H9 (cell line): ENCODE measurements at regions not wholly inside any gene's neighbourhood (a gene's known extent, or its start where the extent isn't known, plus 50 kb on each side); places are given as distances from the start of the nearest gene placed in this dataset.

Experiments
- DNase-seq: peaks from one replicate; pipeline ENCODE4 v3.0.0-alpha.2; 2017
- H2AFZ ChIP-seq: one replicate; pipeline ENCODE4 v1.6.1; 2013; ENCODE audit warnings: mild to moderate bottlenecking, low read length, control low read depth, moderate library complexity
- H2AK5ac ChIP-seq: 2 replicates; pipeline ENCODE4 v1.6.1; 2013; ENCODE audit warnings: low read length, control low read depth, mixed read lengths; ENCODE audit not compliant: insufficient read length
- H2BK120ac ChIP-seq: one replicate; pipeline ENCODE4 v1.6.1; 2013; ENCODE audit warnings: low read depth, mild to moderate bottlenecking, low read length, control low read depth, inconsistent platforms; ENCODE audit not compliant: poor library complexity, severe bottlenecking
- H2BK12ac ChIP-seq: 2 replicates; pipeline ENCODE4 v1.6.1; 2013; ENCODE audit warnings: low read length, control low read depth, mixed read lengths, low read depth; ENCODE audit not compliant: insufficient read length
- H2BK15ac ChIP-seq: 2 replicates; pipeline ENCODE4 v1.6.1; 2013; ENCODE audit warnings: low read depth, low read length, control low read depth
- H2BK20ac ChIP-seq: one replicate; pipeline ENCODE4 v1.6.1; 2013; ENCODE audit warnings: low read depth, mild to moderate bottlenecking, low read length, control low read depth, inconsistent platforms; ENCODE audit not compliant: poor library complexity, severe bottlenecking
- H2BK5ac ChIP-seq: 2 replicates; pipeline ENCODE4 v1.6.1; 2013; ENCODE audit warnings: low read length, control low read depth, mixed read lengths; ENCODE audit not compliant: insufficient read length
- H3K14ac ChIP-seq: 2 replicates; pipeline ENCODE4 v1.6.1; 2013; ENCODE audit warnings: low read length, control low read depth; ENCODE audit not compliant: insufficient read depth
- H3K18ac ChIP-seq: 2 replicates; pipeline ENCODE4 v1.6.1; 2013; ENCODE audit warnings: low read depth, mild to moderate bottlenecking, mixed read lengths, low read length, control low read depth; ENCODE audit not compliant: insufficient read length
- H3K23ac ChIP-seq: 2 replicates; pipeline ENCODE4 v1.6.1; 2013; ENCODE audit warnings: low read length, control low read depth, mixed read lengths, low read depth; ENCODE audit not compliant: insufficient read length
- H3K23me2 ChIP-seq: 2 replicates; pipeline ENCODE4 v1.6.1; 2013; ENCODE audit warnings: low read depth, mild to moderate bottlenecking, mixed read lengths, low read length, control low read depth; ENCODE audit not compliant: insufficient read length, poor library complexity, severe bottlenecking
- H3K27ac ChIP-seq: 2 replicates; pipeline ENCODE4 v1.5.1; 2013; ENCODE audit warnings: low read length, control low read depth, mixed read lengths, low read depth; ENCODE audit not compliant: insufficient read length
- H3K27me3 ChIP-seq: 2 replicates; pipeline ENCODE4 v1.6.1; 2013; ENCODE audit warnings: low read length, control low read depth, inconsistent platforms; ENCODE audit not compliant: insufficient read depth
- H3K4ac ChIP-seq: 2 replicates; pipeline ENCODE4 v1.6.1; 2013; ENCODE audit warnings: low read depth, mild to moderate bottlenecking, control low read depth, inconsistent platforms, low read length, moderate library complexity
- H3K4me1 ChIP-seq: 2 replicates; pipeline ENCODE4 v1.6.1; 2013; ENCODE audit warnings: low read length, control low read depth, inconsistent platforms; ENCODE audit not compliant: insufficient read depth
- H3K4me2 ChIP-seq: 2 replicates; pipeline ENCODE4 v1.6.1; 2013; ENCODE audit warnings: low read length, control low read depth, mixed read lengths; ENCODE audit not compliant: insufficient read length, insufficient read depth
- H3K56ac ChIP-seq: 2 replicates; pipeline ENCODE4 v1.6.1; 2013; ENCODE audit warnings: low read depth, mild to moderate bottlenecking, mixed read lengths, low read length, control low read depth; ENCODE audit not compliant: insufficient read length
- H3K79me1 ChIP-seq: 2 replicates; pipeline ENCODE4 v1.6.1; 2013; ENCODE audit warnings: low read depth, mild to moderate bottlenecking, moderate library complexity, low read length, control low read depth, inconsistent platforms; ENCODE audit not compliant: insufficient read depth, poor library complexity, severe bottlenecking
- H3K79me2 ChIP-seq: 2 replicates; pipeline ENCODE4 v1.6.1; 2013; ENCODE audit warnings: low read length, control low read depth, inconsistent platforms; ENCODE audit not compliant: insufficient read depth
- H3K9ac ChIP-seq: 2 replicates; pipeline ENCODE4 v1.6.1; 2013; ENCODE audit warnings: low read length, control low read depth, mixed read lengths; ENCODE audit not compliant: insufficient read length; ENCODE audit errors: extremely low read depth
- H3K9me3 ChIP-seq: one replicate; pipeline ENCODE4 v1.6.1; 2013; ENCODE audit warnings: low read depth, low read length, inconsistent platforms; ENCODE audit not compliant: control insufficient read depth
- H3T11ph ChIP-seq: one replicate; pipeline ENCODE4 v1.6.1; 2013; ENCODE audit warnings: mild to moderate bottlenecking, low read length, control low read depth, inconsistent platforms
- H4K20me1 ChIP-seq: one replicate; pipeline ENCODE4 v1.6.1; 2013; ENCODE audit not compliant: control insufficient read depth, insufficient read length, insufficient read depth
- H4K5ac ChIP-seq: 2 replicates; pipeline ENCODE4 v1.6.1; 2013; ENCODE audit warnings: low read depth, mild to moderate bottlenecking, mixed read lengths, low read length, control low read depth; ENCODE audit not compliant: insufficient read length
- H4K8ac ChIP-seq: replicated peaks from 2 replicates; pipeline ENCODE4 v1.6.1; 2013; ENCODE audit warnings: low read length, control low read depth, mixed read lengths, low read depth; ENCODE audit not compliant: insufficient read length
- H4K91ac ChIP-seq: 2 replicates; pipeline ENCODE4 v1.6.1; 2013; ENCODE audit warnings: low read depth, mild to moderate bottlenecking, moderate library complexity, mixed read lengths, low read length, control low read depth; ENCODE audit not compliant: insufficient read length
- H3K27ac Mint-ChIP-seq, 3 experiments: 2 replicates in 2 of 3; 3 replicates in 1 of 3; pipeline ENCODE4 v1.8.0; 2020 to 2021; ENCODE audit warnings: mixed read lengths in 3 of 3, mild to moderate bottlenecking in 1 of 3, moderate library complexity in 1 of 3
- H3K27me3 Mint-ChIP-seq: 2 replicates; pipeline ENCODE4 v1.8.0; 2021; ENCODE audit warnings: low read depth, mild to moderate bottlenecking, moderate library complexity, mixed read lengths
- H3K36me3 Mint-ChIP-seq, 3 experiments: 2 replicates in 2 of 3; 3 replicates in 1 of 3; pipeline ENCODE4 v1.8.0; 2020 to 2021; ENCODE audit warnings: low read depth in 3 of 3, mixed read lengths in 3 of 3; ENCODE audit not compliant: insufficient read depth in 1 of 3
- H3K4me1 Mint-ChIP-seq, 2 experiments: 2 replicates each; pipeline ENCODE4 v1.8.0; 2020; ENCODE audit warnings: mixed read lengths in 2 of 2
- H3K4me3 Mint-ChIP-seq, 2 experiments: 2 replicates in 1 of 2; 3 replicates in 1 of 2; pipeline ENCODE4 v1.8.0; 2020 to 2021; ENCODE audit warnings: mild to moderate bottlenecking in 2 of 2, mixed read lengths in 2 of 2, moderate library complexity in 1 of 2
- H3K9me3 Mint-ChIP-seq, 2 experiments: 2 replicates in 1 of 2; 3 replicates in 1 of 2; pipeline ENCODE4 v1.8.0; 2020; ENCODE audit warnings: mild to moderate bottlenecking in 2 of 2, mixed read lengths in 2 of 2, moderate library complexity in 1 of 2
- CTCF ChIP-seq: fragments of 200-600 bp; sonication (generic); conservative IDR thresholded peaks from 3 replicates; pipeline ENCODE4 v1.8.0; 2021; ENCODE audit warnings: antibody characterized with exemption, mild to moderate bottlenecking
- WGBS: extraction: QIAGEN DNeasy Blood & Tissue Kit; methylation state at CpG from one replicate; pipeline ENCODE4 v1.1.7; 2013; ENCODE audit warnings: missing lambda C conversion rate, low lambda C conversion rate, mixed read lengths; ENCODE audit not compliant: insufficient read length; ENCODE audit errors: extremely low coverage; 5-methylcytosine and 5-hydroxymethylcytosine counted together

- Mint-ChIP-seq H3K27me3 (peaks cover 41% of the 10 kb centered on the region), H3K4me3 (no peak overlapping the region), H3K4me1 (peaks cover 20 to 24% of the 10 kb centered on the region in 2 experiments), H3K36me3 (no peaks in the 10 kb centered on the region), H3K9me3 (no peaks in the 10 kb centered on the region), H3K27ac (no peak overlapping the region)
- DNase-seq, result no peak
- no peak overlapping the region for H2AK5ac ChIP-seq
- no peak overlapping the region for H4K5ac ChIP-seq
- no peak overlapping the region for H3K27ac ChIP-seq
- no peaks in the 10 kb centered on the region for H3K9me3 ChIP-seq
- H3K9ac ChIP-seq, result no peak overlapping the region
- no CpG with 5 or more reads among the region's 3 CpGs for WGBS
- no peak overlapping the region for H3K18ac ChIP-seq
- H2BK5ac ChIP-seq, result no peak overlapping the region
- no peak overlapping the region for H3K23ac ChIP-seq
- H3K56ac ChIP-seq, result no peak overlapping the region
- no peak overlapping the region for H3K4ac ChIP-seq
- no peaks in the 10 kb centered on the region for H3K79me2 ChIP-seq
- no peak overlapping the region for H2BK120ac ChIP-seq
- H3K23me2 ChIP-seq, result no peaks in the 10 kb centered on the region
- no peak overlapping the region for H3K14ac ChIP-seq
- H2BK12ac ChIP-seq, result no peak overlapping the region
- H2AFZ ChIP-seq, result no peak overlapping the region
- H3K4me2 ChIP-seq, result no peak overlapping the region
- no peak overlapping the region for H3T11ph ChIP-seq
- no peak for TF ChIP-seq CTCF
- H2BK20ac ChIP-seq, result no peak overlapping the region
- H3K4me1 ChIP-seq, result no peaks in the 10 kb centered on the region; the same call in 1 of the 2 replicates
- H4K91ac ChIP-seq, result no peak overlapping the region
- H3K79me1 ChIP-seq, result no peaks in the 10 kb centered on the region
- H2BK15ac ChIP-seq, result no peak overlapping the region
- no peak overlapping the region for H4K8ac ChIP-seq
- H3K27me3 ChIP-seq, result no peaks in the 10 kb centered on the region; the same call in 1 of the 2 replicates
- no peaks in the 10 kb centered on the region for H4K20me1 ChIP-seq
Observed at GRCh38 chr14:95458906-95459305, 57.5 kb downstream of the SYNE3 start.
